Upper lobe of right lung (tissue), 1 donor: ENCODE measurements at regions not wholly inside any gene's neighbourhood (a gene's known extent, or its start where the extent isn't known, plus 50 kb on each side); places are given as distances from the start of the nearest gene placed in this dataset.

ENCODE experiments used
- ATAC-seq: fragments of 200-7000 bp; cut with Tn5 transposase; one replicate; pipeline ENCODE4 v1.9.1; 2020; ENCODE audit warnings: mild to moderate bottlenecking, moderate library complexity
- DNase-seq: peaks from one replicate; pipeline ENCODE4 v3.0.0-alpha.2; 2020
- H3K27ac ChIP-seq: fragments of 200-600 bp; one replicate; pipeline ENCODE4 v1.8.0; 2022
- H3K27me3 ChIP-seq: fragments of 200-600 bp; one replicate; pipeline ENCODE4 v1.8.0; 2022; ENCODE audit warnings: mild to moderate bottlenecking
- H3K36me3 ChIP-seq: fragments of 200-600 bp; one replicate; pipeline ENCODE4 v1.8.0; 2022
- H3K4me1 ChIP-seq: fragments of 200-600 bp; one replicate; pipeline ENCODE4 v1.8.0; 2022
- H3K4me3 ChIP-seq: fragments of 200-600 bp; one replicate; pipeline ENCODE4 v1.8.0; 2022; ENCODE audit warnings: mild to moderate bottlenecking
- H3K9me3 ChIP-seq: fragments of 200-600 bp; one replicate; pipeline ENCODE4 v1.8.0; 2022
- CTCF ChIP-seq: fragments of 200-600 bp; IDR thresholded peaks from one replicate; pipeline ENCODE4 v1.8.0; 2022; ENCODE audit warnings: antibody characterized with exemption
- intact Hi-C: fragments of 100-400 bp; cut with DNase I; formaldehyde crosslinking; loops from one replicate; pipeline ENCODE4 v1.11.0; 2022
- donor health status: DM: no; HTN: yes; CAD: no; lungs with severe emphysema.

- peaks cover 28% of the 10 kb centered on the region for H3K27me3 ChIP-seq
- no peaks in the 10 kb centered on the region for H3K36me3 ChIP-seq
- no peak for TF ChIP-seq CTCF
- DNase-seq = no peak
- H3K27ac ChIP-seq = no peak overlapping the region
- peaks cover 19% of the 10 kb centered on the region for H3K4me1 ChIP-seq
- peak overlapping the region; percentile 49 for H3K4me3 ChIP-seq
- H3K9me3 ChIP-seq = no peaks in the 10 kb centered on the region
- intact Hi-C loops = no loop called here
- no peak for ATAC-seq
Measured at GRCh38 chr5:88140396-88140855, 128.2 kb downstream of the TMEM161B start.

GRCh38 chr5:88130211-88130815 lies 138.3 kb downstream of the TMEM161B start:
- H3K4me1 ChIP-seq = no peaks in the 10 kb centered on the region
- ATAC-seq = no peak
- peaks cover 9% of the 10 kb centered on the region for H3K27me3 ChIP-seq
- no peak for TF ChIP-seq CTCF
- H3K36me3 ChIP-seq = no peaks in the 10 kb centered on the region
- no peak overlapping the region for H3K27ac ChIP-seq
- H3K4me3 ChIP-seq = no peak overlapping the region
- H3K9me3 ChIP-seq = no peaks in the 10 kb centered on the region
- DNase-seq = no peak
- intact Hi-C loops = no loop called here

GRCh38 chr5:88128813-88129212 lies 139.8 kb downstream of the TMEM161B start:
- Histone ChIP-seq H3K27ac (no peak overlapping the region), H3K27me3 (peaks cover 6% of the 10 kb centered on the region), H3K9me3 (no peaks in the 10 kb centered on the region), H3K4me3 (no peak overlapping the region), H3K36me3 (no peaks in the 10 kb centered on the region), H3K4me1 (no peaks in the 10 kb centered on the region)
- DNase-seq (no peak), ATAC-seq (no peak)
- intact Hi-C loops = no loop called here
- no peak for TF ChIP-seq CTCF

GRCh38 chr5:88119535-88120125 lies 149.0 kb downstream of the TMEM161B start:
- H3K4me3 ChIP-seq = no peak overlapping the region
- DNase-seq = no peak
- no peaks in the 10 kb centered on the region for H3K27me3 ChIP-seq
- no peaks in the 10 kb centered on the region for H3K36me3 ChIP-seq
- TF ChIP-seq CTCF = no peak
- H3K9me3 ChIP-seq = no peaks in the 10 kb centered on the region
- intact Hi-C loops = no loop called here
- H3K27ac ChIP-seq = no peak overlapping the region
- H3K4me1 ChIP-seq = no peaks in the 10 kb centered on the region
- no peak for ATAC-seq

- Histone ChIP-seq H3K4me3 (no peak overlapping the region), H3K4me1 (no peaks in the 10 kb centered on the region), H3K36me3 (no peaks in the 10 kb centered on the region), H3K27ac (no peak overlapping the region), H3K9me3 (no peaks in the 10 kb centered on the region), H3K27me3 (no peaks in the 10 kb centered on the region)
- TF ChIP-seq CTCF = no peak
- ATAC-seq = no peak
- intact Hi-C loops = no loop called here
- no peak for DNase-seq
Measured at GRCh38 chr5:88118179-88118578, 150.5 kb downstream of the TMEM161B start.
